Vagina (tissue), 2 donors: ENCODE measurements at regions not wholly inside any gene's neighbourhood (a gene's known extent, or its start where the extent isn't known, plus 50 kb on each side); places are given as distances from the start of the nearest gene placed in this dataset.
"Not testable (repeated sequence)": the region's sequence is repeated elsewhere in the genome, so short reads cannot be mapped to it uniquely, and the experiment has no call there.

ENCODE experiments used
- DNase-seq, 2 donors: peaks; one replicate each; pipeline ENCODE4 v3.0.0-alpha.2; 2017; ENCODE audit errors: extremely low spot score in 2 of 2
- H3K27ac ChIP-seq: fragments of 200-600 bp; sonication (generic); one replicate; pipeline ENCODE4 v1.5.1; 2019
- H3K27me3 ChIP-seq: fragments of 200-600 bp; sonication (generic); one replicate; pipeline ENCODE4 v1.5.1; 2019
- H3K36me3 ChIP-seq, 2 donors: fragments of 200-600 bp; sonication (generic); one replicate each; pipeline ENCODE4 v1.5.1; 2017 to 2019
- H3K4me1 ChIP-seq: fragments of 200-600 bp; sonication (generic); one replicate; pipeline ENCODE4 v1.5.1; 2019
- H3K4me3 ChIP-seq, 2 donors: fragments of 200-600 bp; sonication (generic); 1 replicate in 1 of 2; 2 replicates in 1 of 2; pipeline ENCODE4 v1.5.1; 2016 to 2019
- H3K9me3 ChIP-seq: fragments of 200-600 bp; sonication (generic); one replicate; pipeline ENCODE4 v1.5.1; 2019
- POLR2A ChIP-seq, 2 donors: fragments of 450-650 bp; IDR thresholded peaks; one replicate each; pipeline ENCODE4 v1.6.1; 2017; ENCODE audit warnings: antibody characterized with exemption in 2 of 2, mild to moderate bottlenecking in 2 of 2, moderate library complexity in 2 of 2
- POLR2AphosphoS5 ChIP-seq, 2 donors: sonication (generic); formaldehyde crosslinking; IDR thresholded peaks; one replicate each; pipeline ENCODE4 v1.9.0; 2017; ENCODE audit warnings: antibody characterized with exemption in 2 of 2, mild to moderate bottlenecking in 2 of 2, low read depth in 1 of 2; ENCODE audit not compliant: insufficient read depth in 1 of 2
- intact Hi-C: fragments of 100-400 bp; cut with DNase I; formaldehyde crosslinking; loops from one replicate; pipeline ENCODE4 v1.15.1; 2023
- TF ChIP-seq, protein P1 (sequence below), 3 experiments: fragments of 450-650 bp in 2 of 3; fragments of 200-600 bp in 1 of 3; sonication (generic) in 1 of 3; IDR thresholded peaks; one replicate each; pipeline ENCODE4 v1.5.1; 2017 to 2019; ENCODE audit warnings: antibody characterized with exemption in 3 of 3, mild to moderate bottlenecking in 2 of 3, moderate library complexity in 2 of 3

DNA sequence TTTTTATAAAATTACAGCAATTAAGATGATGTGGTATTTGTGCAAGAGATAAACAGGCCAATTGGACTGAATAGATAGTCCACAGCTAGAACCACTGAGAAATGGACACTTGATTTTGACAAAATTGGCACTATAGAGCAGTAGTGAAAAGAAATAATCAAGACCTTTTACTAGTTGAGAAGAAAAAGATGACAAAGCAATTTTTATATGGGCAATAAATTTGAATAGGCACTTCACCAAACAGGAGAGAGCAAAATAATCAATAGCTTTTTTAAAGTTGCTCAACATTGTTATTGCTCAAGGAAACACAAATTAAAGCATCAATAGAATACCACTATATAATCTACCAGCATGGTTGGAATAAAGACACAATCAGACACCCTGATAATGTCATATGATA, 193.5 kb upstream of the FTMT start:
- Histone ChIP-seq H3K4me1 (no peaks in the 10 kb centered on the region), H3K4me3 (no peak overlapping the region), H3K27ac (no peak overlapping the region), H3K27me3 (no peaks in the 10 kb centered on the region), H3K9me3 (no peaks in the 10 kb centered on the region), H3K36me3 (no peaks in the 10 kb centered on the region)
- DNase-seq = no peak
- no peak for TF ChIP-seq POLR2AphosphoS5 (IDR thresholded peaks at IDR 0.05; ENCODE audit: insufficient read depth in 1 of 2, low read depth in 1 of 2)
- TF ChIP-seq, protein P1, sequence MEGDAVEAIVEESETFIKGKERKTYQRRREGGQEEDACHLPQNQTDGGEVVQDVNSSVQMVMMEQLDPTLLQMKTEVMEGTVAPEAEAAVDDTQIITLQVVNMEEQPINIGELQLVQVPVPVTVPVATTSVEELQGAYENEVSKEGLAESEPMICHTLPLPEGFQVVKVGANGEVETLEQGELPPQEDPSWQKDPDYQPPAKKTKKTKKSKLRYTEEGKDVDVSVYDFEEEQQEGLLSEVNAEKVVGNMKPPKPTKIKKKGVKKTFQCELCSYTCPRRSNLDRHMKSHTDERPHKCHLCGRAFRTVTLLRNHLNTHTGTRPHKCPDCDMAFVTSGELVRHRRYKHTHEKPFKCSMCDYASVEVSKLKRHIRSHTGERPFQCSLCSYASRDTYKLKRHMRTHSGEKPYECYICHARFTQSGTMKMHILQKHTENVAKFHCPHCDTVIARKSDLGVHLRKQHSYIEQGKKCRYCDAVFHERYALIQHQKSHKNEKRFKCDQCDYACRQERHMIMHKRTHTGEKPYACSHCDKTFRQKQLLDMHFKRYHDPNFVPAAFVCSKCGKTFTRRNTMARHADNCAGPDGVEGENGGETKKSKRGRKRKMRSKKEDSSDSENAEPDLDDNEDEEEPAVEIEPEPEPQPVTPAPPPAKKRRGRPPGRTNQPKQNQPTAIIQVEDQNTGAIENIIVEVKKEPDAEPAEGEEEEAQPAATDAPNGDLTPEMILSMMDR (IDR thresholded peaks at IDR 0.05) = no peak
- no peak for TF ChIP-seq POLR2A (IDR thresholded peaks at IDR 0.05)
- intact Hi-C loops = no loop called here

GRCh38 chr5:121660142-121660541, 191.5 kb upstream of the FTMT start:
- Histone ChIP-seq H3K27ac (no peak overlapping the region), H3K27me3 (no peaks in the 10 kb centered on the region), H3K36me3 (no peaks in the 10 kb centered on the region), H3K4me1 (no peaks in the 10 kb centered on the region), H3K9me3 (no peaks in the 10 kb centered on the region), H3K4me3 (no peak overlapping the region)
- TF ChIP-seq POLR2A (IDR thresholded peaks at IDR 0.05) (no peak), POLR2AphosphoS5 (IDR thresholded peaks at IDR 0.05; ENCODE audit: insufficient read depth in 1 of 2, low read depth in 1 of 2) (no peak)
- TF ChIP-seq, protein P1 (IDR thresholded peaks at IDR 0.05) = no peak
- no peak for DNase-seq
- intact Hi-C loops = no loop called here

DNA sequence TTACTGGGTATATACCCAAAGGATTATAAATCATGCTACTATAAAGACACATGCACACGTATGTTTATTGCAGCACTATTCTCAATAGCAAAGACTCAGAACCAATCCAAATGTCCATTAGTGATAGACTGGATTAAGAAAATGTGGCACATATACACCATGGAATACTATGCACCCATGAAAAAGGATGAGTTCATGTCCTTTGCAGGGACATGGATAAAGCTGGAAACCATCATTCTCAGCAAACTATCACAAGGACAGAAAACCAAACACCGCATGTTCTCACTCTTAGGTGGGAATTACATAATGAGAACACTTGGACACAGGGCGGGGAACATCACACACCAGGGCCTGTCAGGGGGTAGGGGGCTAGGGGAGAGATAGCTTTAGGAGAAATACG, 186.1 kb upstream of the FTMT start:
- H3K9me3 ChIP-seq, H3K4me1 ChIP-seq, H3K27ac ChIP-seq, H3K4me3 ChIP-seq, DNase-seq, H3K36me3 ChIP-seq, intact Hi-C loops, H3K27me3 ChIP-seq: not testable (repeated sequence)

DNA sequence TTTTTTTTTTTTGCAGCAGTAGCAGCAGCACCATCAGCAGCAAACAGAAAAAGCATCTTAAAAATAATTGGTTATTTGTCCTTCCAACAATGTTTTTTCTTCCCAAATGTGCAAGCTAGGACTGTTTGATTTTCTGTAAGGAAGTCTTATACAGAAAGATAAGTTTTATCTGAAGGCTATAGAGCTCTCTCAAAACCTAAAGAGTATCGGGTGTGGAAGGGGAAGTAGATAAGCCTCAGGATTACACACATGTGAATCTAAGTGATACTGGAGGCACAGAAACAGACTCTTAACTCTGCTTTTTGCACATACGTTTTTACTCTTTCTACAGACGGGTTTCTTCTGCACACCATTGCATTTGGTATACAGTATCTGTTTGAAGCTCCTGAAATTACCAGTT, 184.4 kb upstream of the FTMT start:
- Histone ChIP-seq H3K27me3 (no peaks in the 10 kb centered on the region), H3K4me1 (no peaks in the 10 kb centered on the region), H3K4me3 (no peak overlapping the region), H3K27ac (no peak overlapping the region), H3K9me3 (no peaks in the 10 kb centered on the region), H3K36me3 (no peaks in the 10 kb centered on the region)
- DNase-seq = no peak
- TF ChIP-seq POLR2AphosphoS5 (IDR thresholded peaks at IDR 0.05; ENCODE audit: insufficient read depth in 1 of 2, low read depth in 1 of 2) (no peak), POLR2A (IDR thresholded peaks at IDR 0.05) (no peak)
- TF ChIP-seq, protein P1 (IDR thresholded peaks at IDR 0.05) = no peak
- intact Hi-C loops = no loop called here

GRCh38 chr5:121668635-121669034, 183.0 kb upstream of the FTMT start:
- no peak for TF ChIP-seq POLR2AphosphoS5 (IDR thresholded peaks at IDR 0.05; ENCODE audit: insufficient read depth in 1 of 2, low read depth in 1 of 2)
- no peak for TF ChIP-seq POLR2A (IDR thresholded peaks at IDR 0.05)
- TF ChIP-seq, protein P1 (IDR thresholded peaks at IDR 0.05) = no peak
- intact Hi-C loops = no loop called here
- Histone ChIP-seq H3K4me1 (no peaks in the 10 kb centered on the region), H3K36me3 (no peaks in the 10 kb centered on the region), H3K9me3 (no peaks in the 10 kb centered on the region), H3K27me3 (no peaks in the 10 kb centered on the region), H3K27ac (no peak overlapping the region), H3K4me3 (no peak overlapping the region)
- no peak for DNase-seq

DNA sequence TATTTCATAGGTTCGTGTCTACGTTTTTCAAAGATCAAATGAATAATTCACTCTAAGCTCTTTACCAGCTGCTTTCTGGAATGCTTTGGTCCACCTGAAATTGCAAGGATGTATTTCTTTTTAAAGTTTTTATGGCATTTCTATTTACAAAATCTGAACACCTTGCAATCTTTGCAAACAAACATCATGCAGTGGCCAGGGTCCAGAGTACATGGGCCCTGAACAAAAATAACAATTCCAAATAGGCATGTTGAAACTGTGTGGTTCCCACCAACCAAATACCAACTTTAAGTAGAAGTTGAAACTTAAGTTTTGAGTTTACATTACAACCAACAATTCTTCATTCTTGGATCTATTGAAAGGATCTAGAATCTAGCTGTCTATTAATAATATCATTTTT, 180.1 kb upstream of the FTMT start:
- intact Hi-C loops = no loop called here

More for the DNA sequence above, 180.1 kb upstream of the FTMT start:
- no peaks in the 10 kb centered on the region for H3K36me3 ChIP-seq
- H3K4me1 ChIP-seq = no peaks in the 10 kb centered on the region
- H3K27me3 ChIP-seq = no peaks in the 10 kb centered on the region
- no peak for DNase-seq
- H3K9me3 ChIP-seq = no peaks in the 10 kb centered on the region
- TF ChIP-seq, protein P1 (IDR thresholded peaks at IDR 0.05) = no peak
- no peak for TF ChIP-seq POLR2AphosphoS5 (IDR thresholded peaks at IDR 0.05; ENCODE audit: insufficient read depth in 1 of 2, low read depth in 1 of 2)
- no peak for TF ChIP-seq POLR2A (IDR thresholded peaks at IDR 0.05)
- no peak overlapping the region for H3K4me3 ChIP-seq
- H3K27ac ChIP-seq = no peak overlapping the region
